ENCODE measurements at regions not wholly inside any gene's neighbourhood (a gene's known extent, or its start where the extent isn't known, plus 50 kb on each side); places are given as distances from the start of the nearest gene placed in this dataset.

GRCh38 chrX:458631-459061, 71.9 kb upstream of the PPP2R3B start:
- TF ChIP-seq ZFX (IDR thresholded peaks at IDR 0.05) (no peak), POLR2AphosphoS5 (IDR thresholded peaks at IDR 0.05; ENCODE audit: low read depth, low read length) (no peak), EZH2phosphoT487 (IDR thresholded peaks at IDR 0.05; ENCODE audit: borderline replicate concordance) (no peak), CEBPB (IDR thresholded peaks at IDR 0.05; ENCODE audit: low read depth) (no peak), SIN3A (IDR thresholded peaks at IDR 0.05; ENCODE audit: low read depth) (no peak), FOSL1 (IDR thresholded peaks at IDR 0.05; ENCODE audit: low read depth) (no peak)
- no peaks in the 10 kb centered on the region for H3K79me2 ChIP-seq (ENCODE audit: insufficient read depth, low read length)
- no peak for DNase-seq (ENCODE audit: low read depth, low spot score)

GRCh38 chrX:459611-460010, 72.9 kb upstream of the PPP2R3B start:
- ChIA-PET CTCF (no interaction called here), RAD21 (ENCODE audit: low non-redundant PET in 1 of 2, low total read pairs in 2 of 2, uncharacterized antibody in 2 of 2, unreplicated experiment in 2 of 2) (no interaction called here), POLR2A (no interaction called here)
- H2AFZ ChIP-seq (ENCODE audit: low read depth, low read length, poor library complexity, severe bottlenecking) = no peak overlapping the region
- no peak overlapping the region for H3K4me3 ChIP-seq (replicated peaks in 1 of 2; ENCODE audit: low read depth in 1 of 2, low read length in 2 of 2)
- intact Hi-C loops (cut with micrococcal nuclease) = no loop called here
- H3K79me2 ChIP-seq (ENCODE audit: insufficient read depth, low read length) = no peaks in the 10 kb centered on the region
- no peaks in the 10 kb centered on the region for H3K36me3 ChIP-seq (ENCODE audit: control insufficient read depth in 1 of 2, insufficient read depth in 2 of 2, low read length in 2 of 2)
- TF ChIP-seq RAD21 (IDR thresholded peaks at IDR 0.05; ENCODE audit: low read depth) (no peak), SIN3A (IDR thresholded peaks at IDR 0.05; ENCODE audit: low read depth) (no peak), ZFX (IDR thresholded peaks at IDR 0.05) (no peak), ZBTB33 (IDR thresholded peaks at IDR 0.05; ENCODE audit: extremely low read depth, insufficient replicate concordance, low read length) (no peak), POLR2A (IDR thresholded peaks at IDR 0.05; ENCODE audit: borderline replicate concordance, extremely low read depth, insufficient read depth, insufficient read length) (no peak), YY1 (IDR thresholded peaks at IDR 0.05; ENCODE audit: extremely low read depth, insufficient replicate concordance, low read depth, low read length) (no peak), JUND (IDR thresholded peaks at IDR 0.05) (no peak), ATF3 (IDR thresholded peaks at IDR 0.05) (no peak), TCF7L2 (IDR thresholded peaks at IDR 0.05; ENCODE audit: borderline replicate concordance, extremely low read depth, insufficient read depth, insufficient read length) (no peak), EZH2phosphoT487 (IDR thresholded peaks at IDR 0.05; ENCODE audit: borderline replicate concordance) (no peak), ELF1 (IDR thresholded peaks at IDR 0.05; ENCODE audit: borderline replicate concordance, low read depth) (no peak), SRF (IDR thresholded peaks at IDR 0.05; ENCODE audit: low read depth) (no peak)
- DNase-seq (ENCODE audit: low read depth, low spot score) (no peak), ATAC-seq (no peak)
- H3K9ac ChIP-seq (ENCODE audit: low read length) = no peak overlapping the region
- no TSS peak for BruUV-seq (replicated peaks)
- no peaks in the 10 kb centered on the region for H4K20me1 ChIP-seq (ENCODE audit: insufficient read depth)
- H3K27ac ChIP-seq (ENCODE audit: low read depth, low read length) = no peak overlapping the region
- no peaks in the 10 kb centered on the region for H3K27me3 ChIP-seq (ENCODE audit: insufficient read depth, low read length)
- H3K9me2 ChIP-seq (ENCODE audit: insufficient read depth) = no peaks in the 10 kb centered on the region
- H3K9me3 ChIP-seq (ENCODE audit: control insufficient read depth in 1 of 2, insufficient read depth in 1 of 2, low read depth in 1 of 2, low read length in 2 of 2) = no peaks in the 10 kb centered on the region
- H3K4me2 ChIP-seq (ENCODE audit: low read length) = no peak overlapping the region
- no peaks in the 10 kb centered on the region for H3K4me1 ChIP-seq (ENCODE audit: control insufficient read depth in 1 of 2, insufficient read depth in 2 of 2, low read length in 2 of 2)

More at GRCh38 chrX:458631-459061, 71.9 kb upstream of the PPP2R3B start:
- ChIA-PET RAD21 (ENCODE audit: low non-redundant PET in 1 of 2, low total read pairs in 2 of 2, uncharacterized antibody in 2 of 2, unreplicated experiment in 2 of 2) (no interaction called here), CTCF (no interaction called here), POLR2A (no interaction called here)
- Histone ChIP-seq H3K27ac (ENCODE audit: low read depth, low read length) (no peak overlapping the region), H2AFZ (ENCODE audit: low read depth, low read length, poor library complexity, severe bottlenecking) (no peak overlapping the region), H3K9me3 (ENCODE audit: control insufficient read depth in 1 of 2, insufficient read depth in 1 of 2, low read depth in 1 of 2, low read length in 2 of 2) (no peaks in the 10 kb centered on the region), H3K4me3 (replicated peaks in 1 of 2; ENCODE audit: low read depth in 1 of 2, low read length in 2 of 2) (no peak overlapping the region), H4K20me1 (ENCODE audit: insufficient read depth) (no peaks in the 10 kb centered on the region), H3K9me2 (ENCODE audit: insufficient read depth) (no peaks in the 10 kb centered on the region), H3K36me3 (ENCODE audit: control insufficient read depth in 1 of 2, insufficient read depth in 2 of 2, low read length in 2 of 2) (no peaks in the 10 kb centered on the region), H3K9ac (ENCODE audit: low read length) (no peak overlapping the region), H3K4me2 (ENCODE audit: low read length) (no peak overlapping the region), H3K4me1 (ENCODE audit: control insufficient read depth in 1 of 2, insufficient read depth in 2 of 2, low read length in 2 of 2) (no peaks in the 10 kb centered on the region), H3K27me3 (ENCODE audit: insufficient read depth, low read length) (no peaks in the 10 kb centered on the region)
- no peak for ATAC-seq
- BruUV-seq (replicated peaks) = no TSS peak
- intact Hi-C loops (cut with micrococcal nuclease) = no loop called here
